NAMALWA (cell line): ENCODE measurements at regions not wholly inside any gene's neighbourhood (a gene's known extent, or its start where the extent isn't known, plus 50 kb on each side); places are given as distances from the start of the nearest gene placed in this dataset.
"Not testable (repeated sequence)": the region's sequence is repeated elsewhere in the genome, so short reads cannot be mapped to it uniquely, and the experiment has no call there.

Experiments
- DNase-seq: peaks from one replicate; pipeline ENCODE4 v3.0.0-alpha.2; 2015; ENCODE audit warnings: low spot score

DNA sequence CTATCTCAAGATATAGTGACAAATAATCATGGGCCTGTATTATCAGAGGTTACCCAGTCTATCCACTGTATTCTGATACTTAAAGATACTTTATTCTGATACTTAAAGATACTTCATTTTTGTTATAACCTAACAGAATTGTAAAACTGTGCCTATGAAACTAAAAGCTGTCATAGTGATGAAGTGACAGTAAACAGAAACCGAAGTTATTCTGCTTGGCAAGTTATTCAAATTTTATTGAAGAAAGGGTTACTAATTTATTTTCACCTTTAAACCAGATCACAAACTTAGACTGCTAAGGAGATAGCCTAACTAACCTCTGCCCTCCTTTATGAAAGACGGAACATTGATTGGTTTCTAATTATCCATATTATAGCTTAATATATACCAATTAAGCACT lies 604.6 kb upstream of the IMPG1 start:
- DNase-seq, result no peak

DNA sequence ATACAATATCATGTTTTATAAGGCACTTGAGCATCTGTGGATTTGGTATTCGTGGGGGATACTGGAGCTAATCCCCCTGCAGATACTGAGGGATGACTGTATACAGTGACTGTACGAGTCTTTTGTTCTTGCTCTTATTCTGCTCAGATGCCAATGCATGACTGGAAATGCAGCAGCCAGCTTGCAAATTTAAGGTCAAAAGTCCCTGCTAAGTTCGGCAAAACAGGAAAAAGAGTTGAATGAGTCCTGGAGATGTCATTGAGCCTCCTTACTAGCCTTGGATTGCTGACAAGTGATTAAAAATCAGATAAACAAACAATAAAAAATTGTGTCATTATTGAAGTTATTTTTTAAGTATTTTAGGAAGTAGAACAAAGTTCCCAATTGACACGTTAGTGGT lies 599.3 kb upstream of the IMPG1 start:
- DNase-seq, result no peak

DNA sequence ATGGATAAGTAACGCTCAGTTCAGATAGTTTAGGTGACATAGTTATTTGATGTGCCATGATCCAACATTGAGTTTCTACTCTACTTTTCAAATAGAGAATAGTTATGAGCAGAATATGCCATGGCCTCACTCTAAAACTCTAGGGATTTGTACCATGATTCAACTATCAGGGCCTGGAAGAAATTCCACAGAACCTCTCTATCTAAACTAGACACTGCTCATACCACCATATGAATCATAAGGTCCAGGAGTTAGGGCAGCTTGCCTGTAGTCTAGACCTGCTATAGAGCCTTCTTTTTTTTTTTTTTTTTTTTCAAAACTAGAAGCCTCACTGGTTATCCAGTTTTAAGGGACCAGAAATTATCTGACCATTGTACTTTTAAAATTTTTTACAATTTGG lies 571.8 kb upstream of the IMPG1 start:
- DNase-seq, result no peak

DNA sequence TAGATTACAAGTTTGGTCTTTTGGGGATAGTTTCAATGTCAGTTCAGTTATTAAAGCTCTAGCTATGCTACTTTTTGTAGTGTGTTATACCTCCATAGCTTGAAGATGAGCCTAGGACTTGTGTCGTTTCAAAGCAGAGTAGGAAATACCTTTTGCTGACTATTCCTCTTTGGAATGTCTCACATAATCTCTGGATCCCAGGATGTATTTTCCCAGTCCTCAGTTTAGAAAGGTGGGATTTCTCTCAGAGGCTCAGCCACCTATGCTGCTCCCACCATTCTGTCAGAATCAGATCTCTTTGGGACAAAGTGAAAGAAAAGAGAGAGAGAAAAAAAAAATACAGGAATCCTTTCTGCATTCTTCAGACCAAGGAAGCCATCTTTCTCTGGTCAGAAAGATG lies 567.5 kb upstream of the IMPG1 start:
- no peak for DNase-seq

DNA sequence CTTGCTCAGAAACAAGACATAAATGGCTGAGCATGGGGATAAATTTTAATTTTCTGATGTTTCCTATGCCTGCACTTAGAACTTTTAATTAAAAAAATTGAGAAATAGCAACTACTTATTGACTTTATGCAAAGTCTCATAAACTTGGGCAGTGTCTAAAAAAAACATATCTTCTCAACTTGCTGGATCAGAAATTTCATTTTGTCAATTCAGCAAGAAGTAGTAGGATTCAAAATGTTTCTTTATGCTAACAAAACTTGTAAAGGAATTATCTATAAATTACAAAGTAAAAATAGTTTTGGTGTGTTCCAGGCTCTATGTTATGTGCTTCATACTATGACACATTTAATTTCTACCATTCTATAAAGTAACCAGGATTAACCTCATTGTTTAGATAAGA lies 562.2 kb upstream of the IMPG1 start:
- DNase-seq, result no peak

DNA sequence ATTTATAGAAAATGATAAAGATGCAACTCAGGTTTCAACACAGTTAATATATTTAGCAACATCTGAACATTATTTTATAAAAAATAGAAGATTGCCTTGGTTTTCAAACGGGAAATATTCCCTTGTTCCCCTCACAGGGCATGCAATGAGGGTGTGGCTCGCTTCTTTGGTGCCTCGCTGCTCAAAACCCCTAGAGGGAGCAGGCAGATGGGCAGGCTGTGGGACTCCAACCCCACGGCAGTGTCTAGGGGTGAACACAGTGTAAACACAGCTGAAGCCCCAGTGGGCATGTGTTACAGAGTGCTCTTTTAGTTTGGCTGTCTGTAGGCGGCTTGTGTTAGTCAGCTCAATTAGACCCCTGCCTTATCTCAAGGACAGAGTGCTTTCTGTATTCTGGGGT lies 560.8 kb upstream of the IMPG1 start:
- peak; percentile 24 for DNase-seq

DNA sequence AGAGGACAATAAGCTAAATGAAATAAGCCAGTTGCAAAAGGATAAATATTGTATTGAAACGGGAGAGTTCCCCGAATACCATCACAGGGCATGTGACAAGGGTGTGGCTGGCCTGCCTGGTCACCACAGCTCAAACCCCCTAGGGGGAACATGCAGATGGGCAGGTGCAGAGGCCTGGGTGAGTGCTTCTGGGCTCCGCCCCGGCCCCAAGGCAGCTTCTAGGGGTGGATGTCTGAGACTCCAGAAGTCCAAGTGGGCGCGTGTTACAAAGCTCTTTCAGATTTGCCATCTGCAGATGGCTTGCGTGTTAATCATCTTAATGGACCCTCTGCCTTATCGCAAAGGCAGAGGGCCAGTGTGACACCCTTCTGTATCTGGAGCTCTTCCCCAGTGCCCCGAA lies 559.2 kb upstream of the IMPG1 start:
- no peak for DNase-seq

DNA sequence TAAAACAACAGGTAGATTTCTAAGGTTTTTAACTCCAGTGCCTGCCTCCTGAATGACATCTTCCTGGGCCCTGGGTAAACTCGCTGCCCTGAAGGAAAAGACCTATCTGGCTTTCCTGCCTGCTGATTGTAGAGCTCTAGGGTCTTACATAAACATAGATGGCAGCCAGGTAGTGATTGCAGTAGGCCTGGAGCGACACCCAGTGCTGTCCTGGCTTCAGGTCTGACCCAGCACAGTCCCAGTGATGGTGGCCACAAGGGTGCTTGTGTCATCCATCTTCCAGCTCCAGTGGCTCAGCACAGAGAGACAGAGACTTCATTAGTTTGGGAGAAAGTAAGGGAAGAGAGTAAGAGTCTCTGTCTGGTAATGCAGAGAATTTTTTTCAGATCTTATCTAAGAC lies 542.9 kb upstream of the IMPG1 start:
- DNase-seq, result no peak

DNA sequence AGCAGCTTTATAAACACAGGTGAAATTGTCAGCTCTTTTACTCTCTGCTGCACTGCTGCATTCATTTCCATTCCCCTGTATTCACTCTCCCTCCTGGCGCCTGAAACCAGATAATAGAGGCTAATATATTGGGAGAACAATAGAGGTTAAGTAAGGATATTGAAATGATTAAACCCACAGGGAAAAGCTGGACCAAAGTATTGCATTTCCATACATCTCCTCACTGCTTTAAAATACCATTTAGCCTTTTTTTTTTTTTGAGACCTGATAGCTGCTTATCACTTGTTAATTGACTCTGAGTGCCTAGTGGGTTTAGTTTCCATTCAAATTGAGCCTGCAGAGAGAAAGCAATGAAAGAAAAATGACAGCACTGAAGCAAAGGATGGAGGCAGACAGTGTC lies 540.5 kb upstream of the IMPG1 start:
- DNase-seq, result no peak

DNA sequence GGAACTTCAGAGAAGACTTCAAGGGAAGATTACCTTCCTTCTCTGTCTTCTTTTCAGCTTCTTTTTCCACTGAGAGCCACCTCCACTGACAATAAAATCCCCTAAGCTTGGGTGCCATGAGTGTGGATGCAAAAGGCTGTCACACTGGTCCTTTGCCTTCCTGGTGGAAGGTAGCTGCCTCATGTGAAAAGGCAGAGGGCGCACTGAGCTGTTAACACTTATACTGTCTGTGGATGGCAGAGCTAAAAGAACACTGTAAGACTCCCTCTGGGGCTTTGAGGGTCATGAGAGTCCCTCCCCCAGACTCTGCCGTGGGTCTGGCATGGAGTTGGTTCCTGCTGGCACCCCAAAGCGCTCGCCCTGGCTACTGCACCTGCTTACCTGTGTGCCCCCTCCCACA lies 536.7 kb upstream of the IMPG1 start:
- no peak for DNase-seq

DNA sequence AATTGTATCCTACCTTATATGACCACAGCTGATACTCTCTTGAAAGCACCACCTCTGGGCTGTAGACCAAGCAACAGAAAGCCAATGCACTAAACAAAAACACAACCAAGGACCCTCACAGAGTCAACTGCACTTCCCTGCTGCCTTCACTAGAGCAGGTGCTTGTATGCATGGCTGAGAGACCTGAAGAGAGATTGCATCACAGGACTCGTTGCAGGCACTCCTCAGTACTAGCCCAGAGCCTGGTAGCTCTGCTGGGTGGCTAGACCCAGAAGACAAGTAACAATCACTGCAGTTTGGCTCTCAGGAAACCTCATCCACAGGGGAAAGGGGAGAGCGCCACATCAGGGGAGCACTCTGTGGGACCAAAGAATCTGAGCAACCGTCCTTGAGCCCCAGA lies 521.6 kb upstream of the IMPG1 start:
- DNase-seq, result no peak

DNA sequence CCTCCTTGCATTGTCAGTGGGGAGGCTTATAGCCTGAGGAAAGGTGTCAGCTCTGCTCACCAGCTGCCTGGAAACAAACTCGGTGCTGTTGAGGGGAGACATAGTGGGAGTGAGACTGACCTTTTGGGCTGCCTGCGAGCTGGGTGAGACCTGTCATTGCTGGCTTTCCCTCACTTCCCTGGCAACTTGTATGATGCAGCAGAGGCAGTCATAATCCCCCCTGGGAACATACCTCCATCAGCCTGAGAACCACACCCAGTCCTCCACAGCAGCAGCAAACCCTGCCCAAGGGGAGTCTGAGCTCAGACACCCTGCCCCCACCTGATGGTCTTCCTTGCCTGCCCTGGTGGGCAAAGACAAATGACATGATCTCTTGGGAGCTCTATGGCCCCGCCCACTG lies 521.2 kb upstream of the IMPG1 start:
- no peak for DNase-seq

DNA sequence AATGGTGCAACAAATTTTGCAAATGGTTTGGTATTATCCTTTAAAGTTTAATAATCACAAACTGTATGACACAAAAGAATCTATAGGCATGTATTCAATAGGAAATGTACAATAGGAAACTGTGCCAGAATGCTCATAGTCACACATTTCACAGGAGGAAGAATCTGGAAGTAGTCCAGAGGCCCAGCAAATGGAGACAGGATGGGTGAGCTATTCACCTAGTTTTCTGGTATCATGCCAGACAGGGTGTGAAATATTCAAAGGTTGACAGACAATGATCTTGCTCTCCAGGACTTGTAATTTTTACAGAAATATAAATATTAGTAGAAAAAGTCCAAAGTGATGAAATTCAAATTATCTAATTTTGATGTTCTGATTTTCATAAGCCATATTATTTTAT lies 520.1 kb upstream of the IMPG1 start:
- DNase-seq, result no peak

DNA sequence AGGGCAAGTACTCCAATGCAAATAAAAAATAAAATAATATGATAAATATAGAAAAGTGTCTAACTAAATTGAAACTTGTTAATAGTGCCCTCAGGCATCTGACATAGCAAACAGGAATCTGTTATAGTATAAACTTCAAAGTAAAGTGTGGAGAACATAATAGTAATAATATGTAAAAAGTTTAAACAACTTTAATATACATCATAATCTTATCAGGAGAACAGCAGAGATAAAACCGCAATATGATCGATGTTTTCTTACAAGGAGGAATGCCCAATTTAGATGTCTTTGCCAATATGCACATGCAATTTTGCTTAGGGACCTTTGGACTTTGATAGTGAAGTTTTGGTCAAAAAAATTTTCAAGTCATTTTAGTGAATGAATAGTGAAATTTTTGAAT lies 514.8 kb upstream of the IMPG1 start:
- no peak for DNase-seq

DNA sequence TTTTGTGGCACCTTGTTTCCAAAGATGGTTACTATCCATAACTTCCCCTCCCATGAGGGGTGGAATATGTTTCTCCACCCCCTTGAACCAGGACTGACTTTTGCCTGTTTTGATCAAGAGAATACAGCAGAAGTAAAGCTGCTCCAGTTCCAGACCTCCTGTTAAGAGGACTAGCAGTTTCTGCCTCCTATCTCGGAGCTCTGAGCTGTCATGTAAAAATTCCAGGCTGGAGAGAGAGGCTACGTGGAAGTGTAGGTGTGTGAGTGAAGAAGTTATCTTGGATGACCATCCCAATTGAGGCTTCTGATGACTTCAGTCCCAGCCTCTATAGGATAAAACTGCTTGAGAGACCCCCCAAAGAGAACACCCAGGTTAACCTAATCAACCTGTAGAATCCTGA lies 511.7 kb upstream of the IMPG1 start:
- no peak for DNase-seq

DNA sequence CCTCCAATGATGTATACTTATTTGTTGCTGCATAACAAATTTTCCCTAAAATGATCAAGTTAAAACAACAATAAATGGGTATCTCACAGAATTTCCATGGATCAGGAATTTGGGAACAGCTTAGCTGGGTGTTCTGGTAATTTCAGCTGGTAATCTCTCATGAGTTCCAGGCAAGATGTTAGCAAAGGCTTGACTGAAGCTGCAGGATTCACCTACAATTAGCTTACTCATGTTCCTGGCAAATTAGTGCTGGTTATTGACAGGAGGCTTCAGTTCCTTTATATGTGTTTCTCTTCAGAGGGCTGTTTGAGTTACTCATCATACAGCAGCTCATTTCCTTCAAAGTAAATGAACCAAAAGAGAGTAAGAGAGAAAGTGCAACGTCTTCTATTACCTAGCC lies 506.3 kb upstream of the IMPG1 start:
- DNase-seq, result no peak

DNA sequence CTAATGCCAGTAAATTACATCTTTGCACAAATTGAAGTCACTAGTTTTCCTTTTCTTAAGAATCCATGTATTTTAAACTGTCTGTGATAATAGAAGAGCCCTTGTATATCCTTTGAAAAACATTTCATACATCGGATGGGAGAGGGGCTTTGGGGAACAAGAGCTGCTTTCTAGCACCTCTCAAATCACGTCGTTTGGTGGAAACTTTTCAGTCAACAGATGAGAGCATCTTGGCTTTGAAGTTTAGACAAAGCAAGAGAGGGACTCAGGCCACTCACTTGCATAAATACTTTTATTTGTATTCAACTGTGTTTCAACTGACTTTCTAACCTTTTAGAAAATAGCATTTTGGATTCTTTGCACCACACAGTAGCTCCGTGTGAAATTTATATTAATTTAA lies 502.3 kb upstream of the IMPG1 start:
- no peak for DNase-seq

DNA sequence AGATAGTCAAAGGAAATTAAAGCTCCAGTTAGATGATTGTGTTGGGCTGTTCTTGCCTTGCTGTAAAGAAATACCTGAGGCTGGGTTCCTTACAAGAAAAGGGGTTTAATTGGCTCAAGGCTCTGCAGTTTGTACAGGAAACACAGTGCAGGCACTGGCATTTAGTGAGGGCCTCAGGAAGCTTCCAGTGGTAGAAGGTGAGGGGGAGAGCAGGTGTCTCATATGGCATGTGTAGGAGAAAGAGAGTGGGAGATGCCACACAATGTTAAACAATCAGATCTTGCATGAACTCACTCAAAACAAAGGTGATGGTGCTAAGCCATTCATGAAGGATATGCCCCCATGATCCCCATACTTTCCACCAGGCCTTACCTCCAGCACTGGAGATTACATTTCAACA lies 493.5 kb upstream of the IMPG1 start:
- no peak for DNase-seq

DNA sequence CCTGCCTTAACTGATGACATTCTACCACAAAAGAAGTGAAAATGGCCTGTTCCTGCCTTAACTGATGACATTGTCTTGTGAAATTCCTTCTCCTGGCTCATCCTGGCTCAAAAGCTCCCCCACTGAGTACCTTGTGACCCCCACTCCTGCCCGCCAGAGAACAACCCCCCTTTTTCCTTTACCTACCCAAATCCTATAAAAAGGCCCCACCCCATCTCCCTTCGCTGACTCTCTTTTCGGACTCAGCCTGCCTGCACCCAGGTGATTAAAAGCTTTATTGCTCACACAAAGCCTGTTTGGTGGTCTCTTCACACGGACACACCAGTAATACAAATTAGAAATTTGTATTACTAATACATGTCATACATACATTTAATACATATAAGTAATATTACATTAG lies 489.9 kb upstream of the IMPG1 start:
- not testable (repeated sequence) for DNase-seq

DNA sequence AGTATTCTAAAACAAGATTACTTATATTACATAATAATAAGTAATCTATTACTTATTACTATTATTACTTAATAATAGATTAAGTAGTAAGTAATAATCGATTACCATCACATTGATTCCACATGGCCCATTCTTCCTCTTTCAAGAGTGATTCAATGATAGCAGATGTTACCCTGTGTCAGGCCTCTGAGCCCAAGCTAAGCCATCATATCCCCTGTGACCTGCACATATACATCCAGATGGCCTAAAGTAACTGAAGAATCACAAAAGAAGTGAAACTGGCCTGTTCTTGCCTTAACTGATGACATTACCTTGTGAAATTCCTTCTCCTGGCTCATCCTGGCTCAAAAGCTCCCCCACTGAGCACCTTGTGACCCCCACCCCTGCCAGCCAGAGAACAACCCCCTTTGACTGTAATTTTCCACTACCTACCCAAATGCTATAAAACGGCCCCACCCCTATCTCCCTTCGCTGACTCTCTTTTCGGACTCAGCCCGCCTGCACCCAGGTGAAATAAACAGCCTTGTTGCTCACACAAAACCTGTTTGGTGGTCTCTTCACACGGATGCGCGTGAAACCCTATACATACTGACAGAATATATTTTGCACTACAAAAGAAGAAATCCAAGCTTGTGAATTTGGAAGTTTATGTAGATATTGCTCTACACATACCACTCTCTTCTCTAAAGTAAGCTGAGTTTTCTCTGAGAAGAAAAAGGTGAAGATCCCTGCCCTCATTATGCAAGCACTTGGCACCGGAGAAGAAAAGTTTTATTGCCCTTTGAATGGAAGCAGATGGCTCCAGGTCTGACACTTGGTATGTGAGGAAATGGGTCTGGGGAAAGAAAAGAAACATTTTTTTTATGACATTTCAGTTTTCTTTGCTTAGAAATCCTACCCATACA lies 488.6 kb upstream of the IMPG1 start:
- DNase-seq, result not testable (repeated sequence)

DNA sequence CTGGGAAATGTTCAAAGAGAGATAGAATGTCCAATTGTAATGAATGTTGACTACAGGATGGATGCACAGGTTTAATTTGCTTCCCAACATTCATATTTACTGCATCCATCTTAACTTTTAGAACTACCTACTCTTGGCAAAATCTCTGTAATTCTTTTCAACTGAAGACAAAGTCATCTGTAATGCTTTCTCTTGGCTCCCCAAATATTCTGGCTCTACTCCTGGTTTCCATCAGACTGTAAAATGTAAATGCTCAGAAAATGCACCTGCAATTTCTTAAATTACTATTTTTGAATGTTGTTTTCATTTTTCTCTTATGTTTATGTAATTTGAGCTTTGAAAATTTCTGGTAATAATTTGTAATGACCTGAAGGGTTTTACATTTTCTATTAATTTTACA lies 480.8 kb upstream of the IMPG1 start:
- no peak for DNase-seq

DNA sequence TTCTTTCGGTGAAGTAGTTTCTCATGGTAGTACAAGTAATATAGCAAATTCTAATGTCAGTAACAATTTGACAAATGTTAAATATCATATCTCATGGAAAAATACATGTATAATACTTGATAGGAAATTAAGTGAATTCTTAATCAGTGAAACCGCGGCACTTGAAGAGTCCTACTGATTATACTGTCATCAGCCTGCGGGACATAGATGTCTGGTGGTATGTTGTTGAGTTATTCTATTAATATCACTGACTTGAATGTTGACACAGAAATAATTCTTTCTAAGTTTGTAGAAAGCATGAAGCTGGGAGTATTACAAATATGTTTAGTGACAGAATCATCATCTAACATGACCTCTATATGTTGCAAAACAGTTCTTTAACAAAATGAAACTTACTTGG lies 479.8 kb upstream of the IMPG1 start:
- no peak for DNase-seq

DNA sequence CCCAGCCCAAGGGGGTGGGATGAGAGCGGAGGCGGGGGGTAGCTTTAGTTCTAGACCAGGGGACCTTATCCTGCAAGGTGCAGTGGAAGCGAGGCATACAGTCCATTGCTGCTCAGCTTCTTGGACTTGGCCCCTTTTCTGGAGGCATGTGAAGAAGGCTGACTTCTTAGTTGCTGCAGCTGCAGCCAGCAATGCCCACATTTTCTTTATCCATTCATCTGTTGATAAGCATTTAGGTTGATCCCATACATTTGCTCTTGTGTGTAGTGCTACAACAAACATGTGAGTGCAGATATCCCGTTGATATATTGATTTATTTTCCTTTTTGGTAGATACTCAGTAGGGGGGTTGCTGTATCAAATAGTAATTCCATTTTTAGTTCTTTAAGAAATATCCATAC lies 461.2 kb upstream of the IMPG1 start:
- DNase-seq, result no peak

DNA sequence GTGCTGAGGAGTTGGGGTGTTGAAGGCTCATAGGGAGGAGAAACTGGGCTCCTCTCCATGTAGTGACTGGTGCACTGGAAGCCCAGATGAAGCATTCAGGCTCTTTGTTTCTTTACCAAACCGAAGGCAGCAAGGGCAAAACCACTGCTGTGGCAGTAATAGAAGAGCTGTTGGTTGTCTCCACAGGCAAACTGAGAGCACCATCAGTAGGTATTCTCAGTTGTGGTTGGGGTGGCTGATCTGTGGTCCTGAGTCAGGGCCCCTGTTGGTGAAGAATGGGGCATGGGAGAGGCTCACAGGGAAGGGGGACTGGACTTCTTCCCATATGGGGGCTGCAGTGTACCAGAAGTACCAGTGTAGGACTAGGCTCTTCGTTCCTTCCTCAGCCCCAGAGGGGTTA lies 460.2 kb upstream of the IMPG1 start:
- DNase-seq, result no peak
